ENCODE measurements at regions not wholly inside any gene's neighbourhood (a gene's known extent, or its start where the extent isn't known, plus 50 kb on each side); places are given as distances from the start of the nearest gene placed in this dataset.

GRCh38 chrX:74061879-74062278 is 209.4 kb upstream of the XIST start:
- TF ChIP-seq SMC3 (IDR thresholded peaks at IDR 0.05; ENCODE audit: low read depth, low read length) = no peak
- TF ChIP-seq, protein P1, sequence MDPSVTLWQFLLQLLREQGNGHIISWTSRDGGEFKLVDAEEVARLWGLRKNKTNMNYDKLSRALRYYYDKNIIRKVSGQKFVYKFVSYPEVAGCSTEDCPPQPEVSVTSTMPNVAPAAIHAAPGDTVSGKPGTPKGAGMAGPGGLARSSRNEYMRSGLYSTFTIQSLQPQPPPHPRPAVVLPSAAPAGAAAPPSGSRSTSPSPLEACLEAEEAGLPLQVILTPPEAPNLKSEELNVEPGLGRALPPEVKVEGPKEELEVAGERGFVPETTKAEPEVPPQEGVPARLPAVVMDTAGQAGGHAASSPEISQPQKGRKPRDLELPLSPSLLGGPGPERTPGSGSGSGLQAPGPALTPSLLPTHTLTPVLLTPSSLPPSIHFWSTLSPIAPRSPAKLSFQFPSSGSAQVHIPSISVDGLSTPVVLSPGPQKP (IDR thresholded peaks at IDR 0.05; ENCODE audit: borderline replicate concordance, low read depth, low read length) = no peak
- TF ChIP-seq MAZ (IDR thresholded peaks at IDR 0.05; ENCODE audit: borderline replicate concordance, low read depth, low read length) = no peak
- no peak for TF ChIP-seq CHD1 (IDR thresholded peaks at IDR 0.05; ENCODE audit: low read depth, low read length)
- no peak for TF ChIP-seq BHLHE40 (IDR thresholded peaks at IDR 0.05; ENCODE audit: low read depth, low read length)
- no peak for TF ChIP-seq FOS (IDR thresholded peaks at IDR 0.05; ENCODE audit: low read depth, low read length)
- no TSS peak for BruUV-seq (replicated peaks)
- Histone ChIP-seq H3K4me1 (ENCODE audit: control insufficient read depth, insufficient read depth, low read length) (no peaks in the 10 kb centered on the region), H2BK20ac (ENCODE audit: low read depth, low read length) (no peak overlapping the region), H4K91ac (ENCODE audit: insufficient read depth, low read depth, low read length) (no peak overlapping the region), H2BK120ac (ENCODE audit: low read depth, low read length) (no peak overlapping the region), H3K4me2 (ENCODE audit: low read depth, low read length) (no peak overlapping the region), H4K5ac (ENCODE audit: low read depth, low read length) (no peak overlapping the region), H3K4ac (ENCODE audit: low read depth, low read length) (no peak overlapping the region), H2BK5ac (ENCODE audit: low read depth, low read length, poor library complexity, severe bottlenecking) (no peak overlapping the region), H4K8ac (ENCODE audit: low read depth in 2 of 2, low read length in 2 of 2) (no peak overlapping the region), H3K4me3 (ENCODE audit: insufficient read depth, low read depth, low read length) (no peak overlapping the region), H4K20me1 (ENCODE audit: insufficient read depth, low read length) (no peaks in the 10 kb centered on the region), H2AK9ac (replicated peaks; ENCODE audit: low read depth, low read length, poor library complexity) (no peak overlapping the region), H2BK15ac (ENCODE audit: low read depth, low read length) (no peak overlapping the region), H3K36me3 (ENCODE audit: control insufficient read depth, insufficient read depth, low read length) (no peaks in the 10 kb centered on the region), H3K9ac (ENCODE audit: low read depth, low read length) (no peak overlapping the region), H3K9me3 (ENCODE audit: control insufficient read depth, insufficient read depth, low read length) (no peaks in the 10 kb centered on the region), H3K27me3 (ENCODE audit: control insufficient read depth, insufficient read depth, low read length) (peaks cover 6% of the 10 kb centered on the region), H3K9me1 (ENCODE audit: insufficient read depth, low read length) (no peaks in the 10 kb centered on the region; the same call in 1 of the 2 replicates), H3K79me1 (ENCODE audit: low read depth in 1 of 2, low read length in 2 of 2) (no peaks in the 10 kb centered on the region), H3K23ac (ENCODE audit: low read depth, low read length) (no peak overlapping the region), H3K56ac (ENCODE audit: extremely low read depth, insufficient read depth, low read length) (no peak overlapping the region), H2AFZ (replicated peaks; ENCODE audit: low read length, poor library complexity) (no peak overlapping the region), H2AK5ac (ENCODE audit: low read depth, low read length) (no peak overlapping the region), H3K18ac (ENCODE audit: low read depth, low read length) (no peak overlapping the region), H3K27ac (ENCODE audit: insufficient read depth, low read length) (no peak overlapping the region), H3K14ac (replicated peaks; ENCODE audit: low read depth, low read length) (no peak overlapping the region)
- in situ Hi-C loops (cut with MboI; ENCODE audit: low sequenced_read_pairs) (no loop called here), dilution Hi-C loops (cut with HindIII; ENCODE audit: low sequenced_read_pairs, unreplicated experiment) (no loop called here), intact Hi-C loops (cut with micrococcal nuclease) (no loop called here)
- ChIA-PET POLR2A (ENCODE audit: unreplicated experiment) (no interaction called here), CTCF (no interaction called here)
- no CpG with 5 or more reads among the region's 4 CpGs for WGBS, 2 experiments (ENCODE audit: extremely low coverage in 2 of 2, insufficient read length in 1 of 2)
- ATAC-seq (ENCODE audit: low read depth) (no peak), DNase-seq (no peak)

All from IMR-90 (cell line).